A673 (cell line): ENCODE measurements at regions not wholly inside any gene's neighbourhood (a gene's known extent, or its start where the extent isn't known, plus 50 kb on each side); places are given as distances from the start of the nearest gene placed in this dataset.

ENCODE experiments used
- BruUV-seq: library from RNA; stranded (reverse); fragments of 400-500 nt; replicated peaks from 2 replicates; lab custom pipeline; 2021; lab: Mats Ljungman, UMichigan
- CTCF ChIA-PET: fragments of 300-600 bp; sonication (Branson Sonifier 250); formaldehyde crosslinking; loops from one replicate; lab custom pipeline; 2022; ENCODE audit warnings: antibody characterized with exemption; lab: Charles Lee
- POLR2A ChIA-PET: fragments of 300-600 bp; sonication (Branson Sonifier 250); formaldehyde crosslinking; loops from one replicate; lab custom pipeline; 2022; ENCODE audit warnings: antibody characterized with exemption; ENCODE audit not compliant: low non-redundant PET; lab: Charles Lee
- DNase-seq: peaks from one replicate; pipeline ENCODE4 v3.0.0-alpha.2; 2015; ENCODE audit warnings: low spot score
- H3K27ac ChIP-seq: fragments of 200-600 bp; sonication (generic); 2 replicates; pipeline ENCODE4 v1.5.1; 2016; ENCODE audit warnings: mixed run types, low read depth, mild to moderate bottlenecking, mixed read lengths, antibody characterized with exemption, low read length; ENCODE audit not compliant: poor library complexity, severe bottlenecking
- H3K27me3 ChIP-seq: fragments of 200-600 bp; sonication (generic); replicated peaks from 2 replicates; pipeline ENCODE4 v1.6.1; 2017; ENCODE audit warnings: mixed run types, low read depth, mild to moderate bottlenecking, mixed read lengths, antibody characterized with exemption, low read length; ENCODE audit not compliant: insufficient read depth, poor library complexity
- H3K36me3 ChIP-seq: fragments of 200-600 bp; sonication (generic); 2 replicates; pipeline ENCODE4 v1.6.1; 2016; ENCODE audit warnings: mixed run types, mild to moderate bottlenecking, mixed read lengths, antibody characterized with exemption, low read length; ENCODE audit not compliant: insufficient read depth, poor library complexity, severe bottlenecking
- H3K4me1 ChIP-seq: fragments of 200-600 bp; sonication (generic); 2 replicates; pipeline ENCODE4 v1.6.1; 2017; ENCODE audit warnings: mixed run types, mild to moderate bottlenecking, mixed read lengths, antibody characterized with exemption, low read length; ENCODE audit not compliant: insufficient read depth, poor library complexity, severe bottlenecking
- H3K4me3 ChIP-seq: fragments of 200-600 bp; sonication (generic); 2 replicates; pipeline ENCODE4 v1.5.1; 2016; ENCODE audit warnings: low read depth, mixed run types, mild to moderate bottlenecking, mixed read lengths, low read length; ENCODE audit not compliant: poor library complexity, severe bottlenecking
- H3K9me3 ChIP-seq: fragments of 200-600 bp; sonication (generic); 2 replicates; pipeline ENCODE4 v1.6.1; 2016; ENCODE audit warnings: mixed run types, low read depth, mild to moderate bottlenecking, mixed read lengths, antibody characterized with exemption, low read length; ENCODE audit not compliant: poor library complexity, severe bottlenecking
- EZH2 ChIP-seq: fragments of 200-600 bp; sonication (generic); IDR thresholded peaks from 2 replicates; pipeline ENCODE4 v1.6.1; 2017; ENCODE audit warnings: borderline replicate concordance, low read depth, mild to moderate bottlenecking, mixed read lengths, antibody characterized with exemption, low read length; ENCODE audit not compliant: poor library complexity, severe bottlenecking
- intact Hi-C: fragments of 100-400 bp; cut with micrococcal nuclease; formaldehyde crosslinking; loops from one replicate; pipeline ENCODE4 v1.10.0; 2022; ENCODE audit not compliant: unreplicated experiment
- TF ChIP-seq, protein P1 (sequence below): fragments of 300-800, 200-600 bp; sonication (generic); conservative IDR thresholded peaks from 2 replicates; pipeline ENCODE4 v1.5.1; 2017; ENCODE audit warnings: low read depth, mild to moderate bottlenecking, antibody characterized with exemption, low read length, moderate library complexity, mixed read lengths

GRCh38 chr17:51419476-51419875, 159.1 kb downstream of the UTP18 start:
- POLR2A ChIA-PET = no interaction called here
- Histone ChIP-seq H3K9me3 (no peaks in the 10 kb centered on the region), H3K4me1 (no peaks in the 10 kb centered on the region), H3K27ac (no peak overlapping the region), H3K36me3 (no peaks in the 10 kb centered on the region), H3K4me3 (no peak overlapping the region), H3K27me3 (peaks cover 11% of the 10 kb centered on the region)
- CTCF ChIA-PET = no interaction called here
- intact Hi-C loops = no loop called here
- TF ChIP-seq EZH2 = no peak
- TF ChIP-seq, protein P1, sequence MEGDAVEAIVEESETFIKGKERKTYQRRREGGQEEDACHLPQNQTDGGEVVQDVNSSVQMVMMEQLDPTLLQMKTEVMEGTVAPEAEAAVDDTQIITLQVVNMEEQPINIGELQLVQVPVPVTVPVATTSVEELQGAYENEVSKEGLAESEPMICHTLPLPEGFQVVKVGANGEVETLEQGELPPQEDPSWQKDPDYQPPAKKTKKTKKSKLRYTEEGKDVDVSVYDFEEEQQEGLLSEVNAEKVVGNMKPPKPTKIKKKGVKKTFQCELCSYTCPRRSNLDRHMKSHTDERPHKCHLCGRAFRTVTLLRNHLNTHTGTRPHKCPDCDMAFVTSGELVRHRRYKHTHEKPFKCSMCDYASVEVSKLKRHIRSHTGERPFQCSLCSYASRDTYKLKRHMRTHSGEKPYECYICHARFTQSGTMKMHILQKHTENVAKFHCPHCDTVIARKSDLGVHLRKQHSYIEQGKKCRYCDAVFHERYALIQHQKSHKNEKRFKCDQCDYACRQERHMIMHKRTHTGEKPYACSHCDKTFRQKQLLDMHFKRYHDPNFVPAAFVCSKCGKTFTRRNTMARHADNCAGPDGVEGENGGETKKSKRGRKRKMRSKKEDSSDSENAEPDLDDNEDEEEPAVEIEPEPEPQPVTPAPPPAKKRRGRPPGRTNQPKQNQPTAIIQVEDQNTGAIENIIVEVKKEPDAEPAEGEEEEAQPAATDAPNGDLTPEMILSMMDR = no peak
- BruUV-seq = no TSS peak
- no peak for DNase-seq

DNA sequence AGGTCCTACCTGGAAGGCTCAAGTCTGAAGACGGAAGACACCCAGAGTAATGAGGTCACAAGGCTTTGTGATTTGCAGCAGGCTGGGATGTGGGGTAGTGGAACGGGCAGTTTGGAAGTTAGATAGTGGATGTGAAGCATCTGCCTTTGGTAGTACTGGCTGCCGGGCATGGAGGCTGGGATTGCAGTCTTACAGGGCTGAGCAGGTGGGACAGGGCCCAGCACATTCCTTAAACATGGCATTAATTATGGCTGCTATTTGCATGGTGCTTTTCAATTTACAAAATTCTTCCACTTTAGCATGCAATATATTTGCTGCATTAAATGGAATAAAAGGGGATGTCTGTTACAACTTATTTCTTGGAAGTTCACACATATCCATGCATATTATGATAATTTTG, 161.2 kb downstream of the UTP18 start:
- TF ChIP-seq EZH2 = no peak
- TF ChIP-seq, protein P1 = no peak
- no peak overlapping the region for H3K27ac ChIP-seq
- H3K27me3 ChIP-seq = peaks cover 8% of the 10 kb centered on the region
- intact Hi-C loops = no loop called here
- ChIA-PET POLR2A (no interaction called here), CTCF (no interaction called here)
- no peaks in the 10 kb centered on the region for H3K4me1 ChIP-seq
- no peaks in the 10 kb centered on the region for H3K9me3 ChIP-seq
- BruUV-seq = no TSS peak
- DNase-seq = no peak
- no peaks in the 10 kb centered on the region for H3K36me3 ChIP-seq
- H3K4me3 ChIP-seq = no peak overlapping the region

DNA sequence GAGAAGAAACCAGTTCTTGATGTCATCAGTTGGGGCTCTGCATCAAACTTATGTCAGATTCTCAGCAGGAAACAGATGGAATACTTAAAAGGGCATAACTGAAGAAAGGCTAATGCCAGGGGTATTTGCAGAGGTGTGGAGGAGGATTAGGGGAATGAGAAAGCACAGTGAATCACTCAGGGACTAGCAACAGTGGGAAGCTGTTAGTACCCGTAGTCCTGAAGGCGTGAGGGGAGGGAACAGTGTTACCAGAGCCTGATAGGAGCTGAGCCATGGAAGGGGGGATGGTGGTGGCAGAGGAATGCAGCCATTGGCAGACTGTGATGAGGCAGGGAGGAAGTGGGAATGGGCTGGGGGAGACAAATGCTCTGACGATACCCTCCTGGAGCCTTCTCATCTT, 162.3 kb downstream of the UTP18 start:
- H3K36me3 ChIP-seq = no peaks in the 10 kb centered on the region
- CTCF ChIA-PET = no interaction called here

More for the DNA sequence above, 162.3 kb downstream of the UTP18 start:
- Histone ChIP-seq H3K27me3 (peaks cover 2% of the 10 kb centered on the region), H3K4me1 (peaks cover 1% of the 10 kb centered on the region), H3K9me3 (no peaks in the 10 kb centered on the region), H3K27ac (no peak overlapping the region), H3K4me3 (no peak overlapping the region)
- DNase-seq = no peak
- POLR2A ChIA-PET = no interaction called here
- BruUV-seq = no TSS peak
- intact Hi-C loops = no loop called here
- no peak for TF ChIP-seq EZH2
- TF ChIP-seq, protein P1 = no peak
